ENCODE measurements at regions not wholly inside any gene's neighbourhood (a gene's known extent, or its start where the extent isn't known, plus 50 kb on each side); places are given as distances from the start of the nearest gene placed in this dataset.

DNA sequence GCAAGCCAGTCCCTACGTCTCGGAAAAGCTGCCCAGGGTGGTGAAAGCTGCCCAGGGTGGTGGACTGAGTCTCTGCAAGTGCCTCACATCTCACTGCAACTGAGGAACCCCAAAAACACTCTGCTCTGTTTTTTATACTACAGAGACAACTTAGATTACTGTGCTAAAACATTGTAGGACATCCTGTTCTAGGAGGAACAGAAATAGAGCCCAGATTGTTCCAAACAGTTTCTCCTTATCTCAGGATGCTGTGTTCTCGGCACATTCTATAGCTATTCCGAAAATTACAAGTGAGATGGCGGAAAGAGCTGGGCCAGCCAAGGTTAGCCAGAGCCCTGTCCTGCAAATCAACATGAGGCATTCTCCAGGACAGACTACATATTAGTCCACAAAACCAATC is 138.7 kb downstream of the LRIG3 start:
- Histone ChIP-seq H3K4me3 (ENCODE audit: low read depth in 1 of 2, low read length in 2 of 2) (no peak overlapping the region), H3K36me3 (ENCODE audit: insufficient read depth, low read length) (no peaks in the 10 kb centered on the region), H3K27ac (ENCODE audit: low read depth, low read length) (no peak overlapping the region), H3K4me1 (ENCODE audit: insufficient read depth, low read length) (no peaks in the 10 kb centered on the region), H3K27me3 (ENCODE audit: control insufficient read depth in 1 of 2, insufficient read depth in 2 of 2, low read length in 2 of 2) (no peaks in the 10 kb centered on the region), H3K9me3 (ENCODE audit: low read length) (no peaks in the 10 kb centered on the region), H3K9ac (ENCODE audit: low read length) (no peak overlapping the region)

DNA sequence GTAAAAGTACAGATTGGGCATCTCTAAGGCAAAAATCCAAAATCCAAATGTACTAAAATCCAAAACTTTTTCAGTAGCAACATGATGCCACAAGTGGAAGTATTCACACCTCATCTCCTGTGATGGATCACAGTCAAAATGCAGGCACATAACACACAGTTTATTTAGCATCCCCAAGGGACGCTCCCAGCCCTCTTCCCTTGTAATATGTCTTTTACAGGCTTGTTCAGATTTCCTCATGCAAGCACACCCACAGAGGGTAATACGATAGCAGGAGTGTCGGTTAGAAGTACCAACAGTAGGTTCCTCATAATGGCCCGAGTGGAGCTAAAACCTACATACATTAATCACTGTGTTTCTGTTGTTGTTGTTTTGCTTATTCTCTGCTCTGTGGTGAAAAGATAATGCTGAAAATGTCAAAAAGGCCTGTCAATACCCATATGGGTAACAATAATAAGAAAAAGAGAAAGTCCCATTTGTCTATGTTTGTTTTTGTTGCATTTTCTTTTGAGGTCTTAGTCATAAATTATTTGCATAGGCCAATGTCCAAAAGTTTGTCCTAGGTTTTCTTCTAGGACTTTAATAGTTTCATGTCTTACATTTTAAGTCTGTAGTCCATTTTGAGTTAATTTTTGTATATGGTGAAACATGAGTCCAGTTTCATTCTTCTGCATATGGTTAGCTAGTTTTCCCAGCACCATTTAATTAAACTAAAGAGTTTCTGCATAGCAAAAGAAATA is 133.1 kb downstream of the LRIG3 start:
- Histone ChIP-seq H3K4me3 (ENCODE audit: low read depth in 1 of 2, low read length in 2 of 2) (no peak overlapping the region), H3K4me1 (ENCODE audit: insufficient read depth, low read length) (no peaks in the 10 kb centered on the region), H3K9me3 (ENCODE audit: low read length) (no peaks in the 10 kb centered on the region), H3K27ac (ENCODE audit: low read depth, low read length) (no peak overlapping the region), H3K36me3 (ENCODE audit: insufficient read depth, low read length) (no peaks in the 10 kb centered on the region), H3K9ac (ENCODE audit: low read length) (no peak overlapping the region), H3K27me3 (ENCODE audit: control insufficient read depth in 1 of 2, insufficient read depth in 2 of 2, low read length in 2 of 2) (no peaks in the 10 kb centered on the region)

DNA sequence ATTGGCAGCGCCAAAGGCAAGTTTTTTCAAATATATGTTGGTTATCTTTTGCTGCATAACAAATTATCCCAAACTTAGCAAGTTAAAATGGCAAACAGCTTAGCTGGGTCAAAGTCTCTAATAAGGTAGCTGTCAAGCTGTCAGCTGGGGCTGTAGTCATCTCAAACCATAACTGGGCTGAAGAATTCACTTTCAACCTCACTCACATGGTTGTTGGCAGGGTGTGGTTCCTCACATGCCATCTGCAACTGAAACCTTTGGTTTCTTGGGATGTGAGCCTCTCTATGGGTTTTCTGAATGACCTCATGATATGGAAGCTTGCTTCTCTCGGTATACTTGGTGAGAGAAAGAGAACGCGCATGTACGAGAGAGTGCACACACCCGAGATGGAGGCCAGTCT is 125.4 kb downstream of the LRIG3 start:
- no peaks in the 10 kb centered on the region for H3K27me3 ChIP-seq (ENCODE audit: control insufficient read depth in 1 of 2, insufficient read depth in 2 of 2, low read length in 2 of 2)

GRCh38 chr12:58795825-58796224 is 124.5 kb downstream of the LRIG3 start:
- H3K27me3 ChIP-seq (ENCODE audit: control insufficient read depth in 1 of 2, insufficient read depth in 2 of 2, low read length in 2 of 2), result no peaks in the 10 kb centered on the region
- H3K9ac ChIP-seq (ENCODE audit: low read length), result no peak overlapping the region
- H3K9me3 ChIP-seq (ENCODE audit: low read length), result no peaks in the 10 kb centered on the region
- no peak overlapping the region for H3K4me3 ChIP-seq (ENCODE audit: low read depth in 1 of 2, low read length in 2 of 2)
- H3K36me3 ChIP-seq (ENCODE audit: insufficient read depth, low read length), result no peaks in the 10 kb centered on the region
- no peaks in the 10 kb centered on the region for H3K4me1 ChIP-seq (ENCODE audit: insufficient read depth, low read length)
- H3K27ac ChIP-seq (ENCODE audit: low read depth, low read length), result no peak overlapping the region

More for the DNA sequence above, 125.4 kb downstream of the LRIG3 start:
- Histone ChIP-seq H3K9ac (ENCODE audit: low read length) (no peak overlapping the region), H3K36me3 (ENCODE audit: insufficient read depth, low read length) (no peaks in the 10 kb centered on the region), H3K4me3 (ENCODE audit: low read depth in 1 of 2, low read length in 2 of 2) (no peak overlapping the region), H3K9me3 (ENCODE audit: low read length) (no peaks in the 10 kb centered on the region), H3K27ac (ENCODE audit: low read depth, low read length) (no peak overlapping the region), H3K4me1 (ENCODE audit: insufficient read depth, low read length) (no peaks in the 10 kb centered on the region)

GRCh38 chr12:58801986-58802385 is 118.3 kb downstream of the LRIG3 start:
- Histone ChIP-seq H3K27ac (ENCODE audit: low read depth, low read length) (no peak overlapping the region), H3K36me3 (ENCODE audit: insufficient read depth, low read length) (no peaks in the 10 kb centered on the region), H3K4me3 (ENCODE audit: low read depth in 1 of 2, low read length in 2 of 2) (no peak overlapping the region), H3K9me3 (ENCODE audit: low read length) (no peaks in the 10 kb centered on the region), H3K27me3 (ENCODE audit: control insufficient read depth in 1 of 2, insufficient read depth in 2 of 2, low read length in 2 of 2) (no peaks in the 10 kb centered on the region), H3K9ac (ENCODE audit: low read length) (no peak overlapping the region), H3K4me1 (ENCODE audit: insufficient read depth, low read length) (no peaks in the 10 kb centered on the region)

DNA sequence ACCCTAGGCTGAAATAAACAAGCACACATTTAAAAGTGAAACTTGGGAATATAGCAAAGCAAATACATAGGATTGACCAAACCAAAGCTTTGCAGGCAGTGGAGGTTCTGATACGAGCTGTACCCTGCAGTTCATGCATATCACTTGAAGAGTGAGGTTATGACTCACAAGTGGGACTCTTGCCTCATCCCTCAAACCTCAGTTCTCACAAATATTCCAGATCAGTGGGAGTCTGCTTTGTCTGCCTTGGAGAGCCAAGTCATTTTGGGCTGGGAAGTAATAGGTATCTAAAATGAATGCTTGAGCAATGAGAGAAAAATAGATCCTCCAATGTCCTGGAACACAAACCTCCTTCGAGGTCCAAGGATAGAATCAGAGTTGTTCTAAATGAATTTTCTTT is 116.4 kb downstream of the LRIG3 start:
- no peaks in the 10 kb centered on the region for H3K36me3 ChIP-seq (ENCODE audit: insufficient read depth, low read length)
- no peak overlapping the region for H3K27ac ChIP-seq (ENCODE audit: low read depth, low read length)
- H3K4me3 ChIP-seq (ENCODE audit: low read depth in 1 of 2, low read length in 2 of 2), result no peak overlapping the region
- H3K4me1 ChIP-seq (ENCODE audit: insufficient read depth, low read length), result no peaks in the 10 kb centered on the region
- H3K9ac ChIP-seq (ENCODE audit: low read length), result no peak overlapping the region
- H3K27me3 ChIP-seq (ENCODE audit: control insufficient read depth in 1 of 2, insufficient read depth in 2 of 2, low read length in 2 of 2), result no peaks in the 10 kb centered on the region
- no peaks in the 10 kb centered on the region for H3K9me3 ChIP-seq (ENCODE audit: low read length)

- no peaks in the 10 kb centered on the region for H3K27me3 ChIP-seq (ENCODE audit: control insufficient read depth in 1 of 2, insufficient read depth in 2 of 2, low read length in 2 of 2)
- H3K9me3 ChIP-seq (ENCODE audit: low read length), result no peaks in the 10 kb centered on the region
- H3K27ac ChIP-seq (ENCODE audit: low read depth, low read length), result no peak overlapping the region
- H3K4me3 ChIP-seq (ENCODE audit: low read depth in 1 of 2, low read length in 2 of 2), result no peak overlapping the region
- no peaks in the 10 kb centered on the region for H3K36me3 ChIP-seq (ENCODE audit: insufficient read depth, low read length)
- H3K4me1 ChIP-seq (ENCODE audit: insufficient read depth, low read length), result no peaks in the 10 kb centered on the region
- H3K9ac ChIP-seq (ENCODE audit: low read length), result no peak overlapping the region
These were observed 115.6 kb downstream of the LRIG3 start for GRCh38 chr12:58804749-58805148.

DNA sequence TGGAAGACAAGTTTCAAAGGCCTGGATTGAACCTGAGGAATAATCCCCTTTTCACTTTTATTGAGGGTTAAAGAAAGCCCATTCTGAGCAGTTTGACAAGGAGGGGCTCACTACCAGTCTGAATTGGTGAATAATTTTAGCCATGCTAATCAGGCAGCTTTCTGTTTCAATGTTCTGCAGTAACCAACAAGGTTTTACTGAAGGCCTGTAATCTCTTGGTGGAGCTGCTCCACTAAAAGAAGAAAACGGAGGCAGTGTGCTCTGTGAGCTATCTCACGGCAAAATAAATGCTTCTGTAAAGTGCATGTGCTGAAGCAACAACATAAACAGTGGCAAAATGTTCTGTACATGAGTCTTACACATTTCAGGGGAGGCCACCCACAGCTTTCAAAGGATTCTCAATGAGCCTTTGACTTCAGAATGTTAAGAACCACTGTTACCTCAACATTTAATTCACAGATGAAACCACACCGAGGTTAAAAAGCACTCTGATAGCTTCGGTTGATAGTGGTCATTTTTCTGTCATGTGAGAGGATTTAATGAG is 111.2 kb downstream of the LRIG3 start:
- Histone ChIP-seq H3K9ac (ENCODE audit: low read length) (no peak overlapping the region), H3K4me3 (ENCODE audit: low read depth in 1 of 2, low read length in 2 of 2) (no peak overlapping the region), H3K36me3 (ENCODE audit: insufficient read depth, low read length) (no peaks in the 10 kb centered on the region), H3K9me3 (ENCODE audit: low read length) (no peaks in the 10 kb centered on the region), H3K27ac (ENCODE audit: low read depth, low read length) (no peak overlapping the region), H3K27me3 (ENCODE audit: control insufficient read depth in 1 of 2, insufficient read depth in 2 of 2, low read length in 2 of 2) (no peaks in the 10 kb centered on the region), H3K4me1 (ENCODE audit: insufficient read depth, low read length) (peaks cover 6% of the 10 kb centered on the region)

DNA sequence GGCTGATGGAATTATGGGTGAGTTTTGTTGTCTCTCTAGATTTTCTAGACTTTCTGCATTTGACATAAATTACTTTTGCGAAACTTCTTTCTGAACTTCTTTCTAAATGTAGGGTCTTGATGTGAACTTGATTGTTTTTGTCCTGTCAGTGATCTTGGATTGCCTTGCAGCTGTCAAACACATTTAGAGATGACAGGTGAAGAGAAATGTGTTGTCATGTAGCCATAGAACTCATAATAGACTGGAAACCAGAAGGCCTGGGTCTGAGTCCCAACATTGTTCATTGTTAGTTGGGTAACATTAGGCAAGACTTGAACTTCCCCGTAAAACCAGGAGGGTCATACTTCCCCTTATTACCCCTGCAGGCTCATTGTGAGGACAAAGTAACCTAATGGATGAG is 109.0 kb downstream of the LRIG3 start:
- Histone ChIP-seq H3K9ac (ENCODE audit: low read length) (no peak overlapping the region), H3K9me3 (ENCODE audit: low read length) (no peaks in the 10 kb centered on the region), H3K36me3 (ENCODE audit: insufficient read depth, low read length) (no peaks in the 10 kb centered on the region), H3K4me3 (ENCODE audit: low read depth in 1 of 2, low read length in 2 of 2) (no peak overlapping the region), H3K27me3 (ENCODE audit: control insufficient read depth in 1 of 2, insufficient read depth in 2 of 2, low read length in 2 of 2) (no peaks in the 10 kb centered on the region), H3K27ac (ENCODE audit: low read depth, low read length) (no peak overlapping the region), H3K4me1 (ENCODE audit: insufficient read depth, low read length) (peaks cover 9% of the 10 kb centered on the region)

- no peaks in the 10 kb centered on the region for H3K9me3 ChIP-seq (ENCODE audit: low read length)
- peaks cover 9% of the 10 kb centered on the region for H3K4me1 ChIP-seq (ENCODE audit: insufficient read depth, low read length)
- no peaks in the 10 kb centered on the region for H3K36me3 ChIP-seq (ENCODE audit: insufficient read depth, low read length)
- H3K27ac ChIP-seq (ENCODE audit: low read depth, low read length), result no peak overlapping the region
- H3K4me3 ChIP-seq (ENCODE audit: low read depth in 1 of 2, low read length in 2 of 2), result no peak overlapping the region
- H3K9ac ChIP-seq (ENCODE audit: low read length), result no peak overlapping the region
- H3K27me3 ChIP-seq (ENCODE audit: control insufficient read depth in 1 of 2, insufficient read depth in 2 of 2, low read length in 2 of 2), result no peaks in the 10 kb centered on the region
These were observed 108.1 kb downstream of the LRIG3 start for GRCh38 chr12:58812214-58812613.

GRCh38 chr12:58814036-58814435 is 106.3 kb downstream of the LRIG3 start:
- Histone ChIP-seq H3K9ac (ENCODE audit: low read length) (no peak overlapping the region), H3K27me3 (ENCODE audit: control insufficient read depth in 1 of 2, insufficient read depth in 2 of 2, low read length in 2 of 2) (no peaks in the 10 kb centered on the region), H3K36me3 (ENCODE audit: insufficient read depth, low read length) (no peaks in the 10 kb centered on the region), H3K4me1 (ENCODE audit: insufficient read depth, low read length) (peaks cover 9% of the 10 kb centered on the region), H3K4me3 (ENCODE audit: low read depth in 1 of 2, low read length in 2 of 2) (no peak overlapping the region), H3K9me3 (ENCODE audit: low read length) (no peaks in the 10 kb centered on the region), H3K27ac (ENCODE audit: low read depth, low read length) (no peak overlapping the region)

DNA sequence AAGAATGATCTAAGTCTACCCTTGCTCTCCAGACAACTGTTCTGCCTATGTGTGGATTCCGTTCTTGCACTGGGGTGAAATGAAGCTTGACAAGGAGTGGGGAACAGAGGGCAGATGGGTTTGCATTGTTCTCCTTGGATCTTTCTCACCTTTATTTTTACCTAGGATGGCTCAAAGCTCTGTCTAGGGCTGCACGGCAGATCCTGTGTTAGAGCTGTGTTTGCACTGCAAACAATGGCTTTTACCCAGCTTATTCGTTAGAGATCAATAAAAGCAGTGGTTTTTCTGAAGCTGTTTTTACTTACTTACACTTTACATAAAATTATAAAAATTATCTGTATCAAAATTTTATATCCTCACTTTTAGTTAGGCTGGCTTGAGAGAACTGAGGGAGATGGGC is 105.1 kb downstream of the LRIG3 start:
- Histone ChIP-seq H3K4me3 (ENCODE audit: low read depth in 1 of 2, low read length in 2 of 2) (no peak overlapping the region), H3K27ac (ENCODE audit: low read depth, low read length) (no peak overlapping the region), H3K4me1 (ENCODE audit: insufficient read depth, low read length) (peaks cover 9% of the 10 kb centered on the region), H3K9me3 (ENCODE audit: low read length) (no peaks in the 10 kb centered on the region), H3K36me3 (ENCODE audit: insufficient read depth, low read length) (no peaks in the 10 kb centered on the region), H3K27me3 (ENCODE audit: control insufficient read depth in 1 of 2, insufficient read depth in 2 of 2, low read length in 2 of 2) (no peaks in the 10 kb centered on the region), H3K9ac (ENCODE audit: low read length) (no peak overlapping the region)
